Left ventricle myocardium inferior (tissue), 1 donor: ENCODE measurements at regions not wholly inside any gene's neighbourhood (a gene's known extent, or its start where the extent isn't known, plus 50 kb on each side); places are given as distances from the start of the nearest gene placed in this dataset.

Experiments
- DNase-seq: peaks from one replicate; pipeline ENCODE4 v3.0.0-alpha.2; 2020
- H3K27ac ChIP-seq: fragments of 200-600 bp; replicated peaks from 2 replicates; pipeline ENCODE4 v1.8.0; 2021
- H3K27me3 ChIP-seq: fragments of 200-600 bp; 2 replicates; pipeline ENCODE4 v1.8.0; 2021; ENCODE audit warnings: low read depth
- H3K36me3 ChIP-seq: fragments of 200-600 bp; 2 replicates; pipeline ENCODE4 v1.8.0; 2021
- H3K4me1 ChIP-seq: fragments of 200-600 bp; 2 replicates; pipeline ENCODE4 v1.8.0; 2021
- H3K4me3 ChIP-seq: fragments of 200-600 bp; 2 replicates; pipeline ENCODE4 v1.8.0; 2021; ENCODE audit warnings: mild to moderate bottlenecking, moderate library complexity
- H3K9me3 ChIP-seq: fragments of 200-600 bp; replicated peaks from 2 replicates; pipeline ENCODE4 v1.8.0; 2021
- intact Hi-C: fragments of 100-400 bp; cut with micrococcal nuclease; formaldehyde crosslinking; loops from one replicate; pipeline ENCODE4 v1.11.0; 2022
- TF ChIP-seq, protein P1 (sequence below): fragments of 200-600 bp; IDR thresholded peaks from 2 replicates; pipeline ENCODE4 v1.8.0; 2021; ENCODE audit warnings: antibody characterized with exemption, mild to moderate bottlenecking, borderline replicate concordance
- donor health status: DM: no; HTN: yes; CAD: no; lungs with severe emphysema.

DNA sequence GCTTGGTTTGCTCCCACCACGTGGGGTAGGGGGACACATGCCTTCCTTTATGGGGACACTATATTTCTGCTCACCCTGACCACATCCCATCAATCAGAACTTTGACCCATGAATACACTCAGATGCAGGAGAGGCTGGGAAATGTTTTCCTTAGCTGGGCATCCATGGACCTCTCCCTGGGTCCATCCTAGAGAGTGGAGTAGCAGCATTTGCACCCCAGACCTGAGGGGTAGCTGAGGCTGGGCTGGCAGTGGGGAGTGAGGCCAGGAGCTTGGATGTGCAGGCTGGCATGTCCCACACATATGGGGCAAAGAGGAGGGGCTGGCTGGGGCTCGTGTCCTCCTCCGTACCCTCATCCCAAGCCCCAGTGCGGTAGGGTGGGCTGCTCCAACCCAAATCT, 152.8 kb downstream of the TM9SF2 start:
- Histone ChIP-seq H3K9me3 (no peaks in the 10 kb centered on the region), H3K27me3 (no peaks in the 10 kb centered on the region), H3K27ac (no peak overlapping the region), H3K4me3 (no peak overlapping the region), H3K36me3 (no peaks in the 10 kb centered on the region), H3K4me1 (peaks cover 24% of the 10 kb centered on the region)
- TF ChIP-seq, protein P1, sequence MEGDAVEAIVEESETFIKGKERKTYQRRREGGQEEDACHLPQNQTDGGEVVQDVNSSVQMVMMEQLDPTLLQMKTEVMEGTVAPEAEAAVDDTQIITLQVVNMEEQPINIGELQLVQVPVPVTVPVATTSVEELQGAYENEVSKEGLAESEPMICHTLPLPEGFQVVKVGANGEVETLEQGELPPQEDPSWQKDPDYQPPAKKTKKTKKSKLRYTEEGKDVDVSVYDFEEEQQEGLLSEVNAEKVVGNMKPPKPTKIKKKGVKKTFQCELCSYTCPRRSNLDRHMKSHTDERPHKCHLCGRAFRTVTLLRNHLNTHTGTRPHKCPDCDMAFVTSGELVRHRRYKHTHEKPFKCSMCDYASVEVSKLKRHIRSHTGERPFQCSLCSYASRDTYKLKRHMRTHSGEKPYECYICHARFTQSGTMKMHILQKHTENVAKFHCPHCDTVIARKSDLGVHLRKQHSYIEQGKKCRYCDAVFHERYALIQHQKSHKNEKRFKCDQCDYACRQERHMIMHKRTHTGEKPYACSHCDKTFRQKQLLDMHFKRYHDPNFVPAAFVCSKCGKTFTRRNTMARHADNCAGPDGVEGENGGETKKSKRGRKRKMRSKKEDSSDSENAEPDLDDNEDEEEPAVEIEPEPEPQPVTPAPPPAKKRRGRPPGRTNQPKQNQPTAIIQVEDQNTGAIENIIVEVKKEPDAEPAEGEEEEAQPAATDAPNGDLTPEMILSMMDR, result no peak
- intact Hi-C loops, result loop anchor here (10.0 kb wide), 1 partner anchor 261 kb away; no protein-coding TSS in a partner anchor
- DNase-seq, result no peak

DNA sequence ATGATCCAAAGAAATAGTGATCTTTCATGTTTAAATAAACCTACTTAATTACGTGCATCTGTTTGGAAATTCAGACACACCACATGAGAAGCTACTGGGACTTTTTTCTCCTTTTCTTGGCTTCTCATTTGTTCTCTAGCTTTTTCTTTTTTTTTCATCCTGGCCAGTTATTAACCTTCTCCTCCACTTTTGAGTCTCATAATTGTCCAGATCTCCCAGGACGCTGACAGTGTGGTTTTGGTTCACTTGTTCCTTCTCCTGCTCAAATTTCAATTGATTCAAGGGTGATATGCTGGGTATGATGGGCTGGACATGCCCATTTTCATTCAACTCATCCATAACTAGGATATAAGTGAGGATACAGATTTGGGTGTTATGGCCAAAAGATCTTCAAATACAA, 152.3 kb downstream of the TM9SF2 start:
- Histone ChIP-seq H3K9me3 (no peaks in the 10 kb centered on the region), H3K36me3 (no peaks in the 10 kb centered on the region), H3K27ac (no peak overlapping the region), H3K4me1 (peaks cover 20% of the 10 kb centered on the region), H3K27me3 (no peaks in the 10 kb centered on the region), H3K4me3 (no peak overlapping the region)
- intact Hi-C loops, result loop anchor here (10.0 kb wide), 1 partner anchor 261 kb away; no protein-coding TSS in a partner anchor
- TF ChIP-seq, protein P1, result no peak
- DNase-seq, result no peak

DNA sequence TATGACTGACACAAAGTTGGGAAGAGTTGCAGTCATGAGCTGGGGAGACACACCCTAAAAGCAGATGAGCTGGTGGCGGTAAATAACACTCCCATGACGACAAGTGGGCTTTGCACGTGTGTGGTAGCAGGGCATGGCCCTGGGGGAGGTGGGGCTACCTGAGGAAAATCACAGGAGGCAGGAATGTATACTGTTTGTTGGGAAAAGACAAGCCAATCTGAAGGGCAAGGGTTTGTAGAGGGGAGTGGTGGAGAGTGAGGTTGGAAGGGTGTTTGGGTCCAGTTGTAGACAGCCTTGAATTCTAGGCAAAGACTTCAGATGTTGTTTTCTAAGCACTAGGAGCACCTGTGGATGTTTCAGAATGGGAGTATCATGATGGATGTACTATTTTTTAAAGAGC, 151.6 kb downstream of the TM9SF2 start:
- no peak for DNase-seq
- Histone ChIP-seq H3K4me3 (no peak overlapping the region), H3K36me3 (no peaks in the 10 kb centered on the region), H3K4me1 (peaks cover 13% of the 10 kb centered on the region), H3K27ac (no peak overlapping the region), H3K9me3 (no peaks in the 10 kb centered on the region), H3K27me3 (no peaks in the 10 kb centered on the region)
- intact Hi-C loops, result loop anchor here (10.0 kb wide), 1 partner anchor 262 kb away; no protein-coding TSS in a partner anchor
- TF ChIP-seq, protein P1, result no peak

DNA sequence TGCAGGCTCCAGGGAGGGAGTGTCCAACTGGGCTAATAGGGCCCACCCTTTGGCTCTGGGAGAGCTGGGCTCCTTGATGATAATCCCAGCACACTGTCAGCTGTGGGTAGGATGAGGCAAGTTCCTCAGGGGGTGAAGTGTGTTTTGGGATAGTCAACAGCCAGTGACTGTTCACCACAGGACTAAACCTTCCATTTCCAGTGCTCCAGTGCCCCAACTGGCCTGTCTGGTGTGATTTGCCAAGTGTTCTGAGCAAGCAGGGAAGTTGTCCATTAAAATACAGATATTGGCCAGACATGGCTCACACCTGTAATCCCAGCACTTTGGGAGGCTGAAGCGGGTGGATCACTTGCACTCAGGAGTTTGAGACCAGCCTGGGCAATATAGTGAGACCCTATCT, 150.9 kb downstream of the TM9SF2 start:
- H3K9me3 ChIP-seq, result no peaks in the 10 kb centered on the region
- TF ChIP-seq, protein P1, result no peak
- no peaks in the 10 kb centered on the region for H3K27me3 ChIP-seq
- H3K27ac ChIP-seq, result no peak overlapping the region
- no peak for DNase-seq
- H3K36me3 ChIP-seq, result no peaks in the 10 kb centered on the region
- intact Hi-C loops, result loop anchor here (10.0 kb wide), 1 partner anchor 263 kb away; no protein-coding TSS in a partner anchor
- H3K4me3 ChIP-seq, result no peak overlapping the region
- peaks cover 9% of the 10 kb centered on the region for H3K4me1 ChIP-seq

DNA sequence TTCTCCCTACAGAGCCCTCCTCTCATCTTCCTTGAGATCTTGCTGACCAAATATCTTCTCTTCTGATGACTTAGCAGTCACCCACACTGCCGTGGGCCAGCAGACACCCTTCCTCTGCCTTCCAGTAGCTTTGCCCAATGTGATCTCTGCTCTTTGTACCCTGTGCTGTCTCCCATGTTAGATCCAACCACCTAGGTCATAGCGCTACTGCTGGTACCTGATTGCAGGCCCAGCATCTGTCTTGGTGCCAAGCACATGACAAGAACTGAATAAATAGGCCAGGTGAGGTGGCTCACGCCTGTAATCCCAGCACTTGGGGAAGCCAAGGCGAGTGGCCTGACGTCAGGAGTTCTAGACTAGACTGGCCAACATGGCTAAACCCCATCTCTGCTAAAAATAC, 149.7 kb downstream of the TM9SF2 start:
- H3K36me3 ChIP-seq, result no peaks in the 10 kb centered on the region
- intact Hi-C loops, result loop anchor here (10.0 kb wide), 1 partner anchor 264 kb away; no protein-coding TSS in a partner anchor
- no peaks in the 10 kb centered on the region for H3K27me3 ChIP-seq
- no peaks in the 10 kb centered on the region for H3K9me3 ChIP-seq
- H3K27ac ChIP-seq, result no peak overlapping the region
- DNase-seq, result no peak
- H3K4me1 ChIP-seq, result peaks cover 2% of the 10 kb centered on the region
- TF ChIP-seq, protein P1, result no peak
- H3K4me3 ChIP-seq, result no peak overlapping the region
